GM12874 (cell line): ENCODE measurements at regions not wholly inside any gene's neighbourhood (a gene's known extent, or its start where the extent isn't known, plus 50 kb on each side); places are given as distances from the start of the nearest gene placed in this dataset.

ENCODE experiments used
- TF ChIP-seq, protein P1 (sequence below): IDR thresholded peaks from 2 replicates; pipeline ENCODE4 v1.5.1; 2011; ENCODE audit warnings: low read depth, mild to moderate bottlenecking, control low read depth, low read length, moderate library complexity; ENCODE audit not compliant: insufficient read depth

- TF ChIP-seq, protein P1, sequence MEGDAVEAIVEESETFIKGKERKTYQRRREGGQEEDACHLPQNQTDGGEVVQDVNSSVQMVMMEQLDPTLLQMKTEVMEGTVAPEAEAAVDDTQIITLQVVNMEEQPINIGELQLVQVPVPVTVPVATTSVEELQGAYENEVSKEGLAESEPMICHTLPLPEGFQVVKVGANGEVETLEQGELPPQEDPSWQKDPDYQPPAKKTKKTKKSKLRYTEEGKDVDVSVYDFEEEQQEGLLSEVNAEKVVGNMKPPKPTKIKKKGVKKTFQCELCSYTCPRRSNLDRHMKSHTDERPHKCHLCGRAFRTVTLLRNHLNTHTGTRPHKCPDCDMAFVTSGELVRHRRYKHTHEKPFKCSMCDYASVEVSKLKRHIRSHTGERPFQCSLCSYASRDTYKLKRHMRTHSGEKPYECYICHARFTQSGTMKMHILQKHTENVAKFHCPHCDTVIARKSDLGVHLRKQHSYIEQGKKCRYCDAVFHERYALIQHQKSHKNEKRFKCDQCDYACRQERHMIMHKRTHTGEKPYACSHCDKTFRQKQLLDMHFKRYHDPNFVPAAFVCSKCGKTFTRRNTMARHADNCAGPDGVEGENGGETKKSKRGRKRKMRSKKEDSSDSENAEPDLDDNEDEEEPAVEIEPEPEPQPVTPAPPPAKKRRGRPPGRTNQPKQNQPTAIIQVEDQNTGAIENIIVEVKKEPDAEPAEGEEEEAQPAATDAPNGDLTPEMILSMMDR, result no peak
Observed at GRCh38 chr10:64306729-64307327, 785.6 kb downstream of the REEP3 start.

DNA sequence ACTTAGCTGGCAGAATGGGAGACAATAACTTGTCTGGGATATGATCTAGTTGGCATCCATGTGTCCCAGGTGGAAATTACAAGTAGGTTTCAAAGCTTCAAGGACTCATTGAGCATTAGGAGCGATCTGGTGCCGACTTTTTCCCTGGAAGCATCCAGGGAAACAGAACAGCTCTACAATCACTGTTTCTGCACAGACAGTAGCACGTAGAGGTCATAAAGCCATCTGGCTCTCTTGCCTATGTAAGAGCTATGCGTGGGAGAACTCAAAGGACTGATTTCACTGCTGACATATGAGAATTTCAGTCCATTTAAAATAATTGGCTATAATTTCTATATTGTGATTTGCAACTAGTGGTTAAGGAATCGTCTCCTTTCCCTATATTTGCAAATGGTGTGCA, 791.7 kb downstream of the REEP3 start:
- TF ChIP-seq, protein P1, result no peak

DNA sequence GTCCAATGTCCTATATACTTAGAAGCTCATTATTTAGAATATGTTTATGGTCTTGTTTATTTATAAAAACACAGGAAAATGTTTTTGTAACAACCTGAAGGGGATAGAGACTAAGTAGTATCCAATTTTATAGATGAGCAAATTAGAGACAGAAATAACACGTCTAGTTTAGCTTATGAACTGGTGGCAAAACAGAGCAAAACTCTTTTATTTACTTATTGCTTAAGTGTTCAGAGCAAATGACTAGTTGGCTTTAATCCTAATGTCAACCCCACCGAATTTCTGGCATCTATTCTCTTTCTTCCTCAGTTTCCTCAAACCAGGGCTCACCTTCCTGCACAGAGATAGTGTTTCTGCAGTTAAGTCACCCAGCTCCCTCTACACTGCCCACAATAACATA, 792.8 kb downstream of the REEP3 start:
- TF ChIP-seq, protein P1, result no peak

GRCh38 chr10:64316416-64316815, 795.2 kb downstream of the REEP3 start:
- TF ChIP-seq, protein P1, result no peak

DNA sequence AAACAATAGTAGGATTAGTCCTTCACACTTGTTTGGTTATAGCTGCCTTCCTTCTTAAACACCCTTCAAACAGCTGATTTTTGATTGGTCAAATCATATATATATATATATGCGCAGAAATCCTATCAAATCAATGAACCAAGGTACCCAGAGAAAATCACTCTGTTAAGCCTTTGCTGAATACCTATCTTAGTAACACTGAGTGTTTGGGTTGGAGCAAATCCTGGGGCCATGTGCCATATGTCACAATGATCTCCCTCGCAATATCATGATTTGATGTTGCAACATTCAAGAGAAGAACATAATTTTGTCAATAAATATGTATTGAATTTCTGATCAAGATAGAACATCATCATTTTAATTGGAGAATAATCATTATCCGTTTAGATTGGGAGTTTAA, 795.6 kb downstream of the REEP3 start:
- TF ChIP-seq, protein P1, result no peak

GRCh38 chr10:64320448-64320847, 799.2 kb downstream of the REEP3 start:
- TF ChIP-seq, protein P1, result no peak

DNA sequence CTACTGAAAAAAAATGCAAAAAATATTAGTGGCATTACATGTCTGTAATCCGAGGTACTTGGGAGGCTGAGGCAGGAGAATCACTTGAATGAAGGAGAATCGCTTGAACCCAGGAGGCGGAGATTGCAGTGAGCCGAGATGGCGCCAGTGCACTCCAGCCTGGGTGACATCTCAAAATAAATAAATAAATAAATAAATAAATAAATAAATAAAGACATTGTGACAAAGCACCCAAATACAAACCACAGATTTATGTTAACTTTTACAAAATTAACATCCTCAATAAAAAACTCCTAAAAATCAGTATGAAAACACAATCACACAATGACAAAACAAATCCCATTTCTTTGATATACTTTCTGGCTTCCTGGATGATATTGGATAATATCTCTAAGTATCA, 808.3 kb downstream of the REEP3 start:
- TF ChIP-seq, protein P1, result no peak
